Right forelimb (tissue), 1 donor: ENCODE measurements at regions not wholly inside any gene's neighbourhood (a gene's known extent, or its start where the extent isn't known, plus 50 kb on each side); places are given as distances from the start of the nearest gene placed in this dataset.
A peak's percentile ranks its signal among the peaks of the same experiment; 100 is the strongest.
"Not testable (repeated sequence)": the region's sequence is repeated elsewhere in the genome, so short reads cannot be mapped to it uniquely, and the experiment has no call there.

ENCODE experiments used
- DNase-seq: peaks from one replicate; pipeline ENCODE4 v3.0.0-alpha.2; 2018

- DNase-seq: no peak
Measured at GRCh38 chr7:102721-103120, 89.7 kb upstream of the FAM20C start.

DNA sequence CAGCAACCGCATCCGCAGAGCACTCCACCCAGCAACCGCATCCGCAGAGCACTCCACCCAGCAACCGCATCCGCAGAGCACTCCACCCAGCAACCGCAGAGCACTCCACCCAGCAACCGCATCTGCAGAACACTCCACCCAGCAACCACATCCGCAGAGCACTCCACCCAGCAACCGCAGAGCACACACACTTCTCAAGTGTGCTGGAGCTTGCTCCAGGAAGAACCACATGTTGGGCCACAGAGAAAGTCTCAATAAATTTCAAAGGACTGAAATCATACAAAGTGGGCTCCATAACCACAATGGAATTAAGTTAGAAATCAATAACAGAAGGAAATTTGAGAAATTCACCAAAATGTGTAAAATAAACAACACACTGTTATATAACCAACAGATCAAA lies 88.4 kb upstream of the FAM20C start:
- DNase-seq: not testable (repeated sequence)

GRCh38 chr7:105002-105401 lies 87.4 kb upstream of the FAM20C start:
- DNase-seq: no peak

- DNase-seq: no peak
Measured at GRCh38 chr7:106356-106755, 86.0 kb upstream of the FAM20C start.

- DNase-seq: no peak
Measured at GRCh38 chr7:107233-107632, 85.1 kb upstream of the FAM20C start.

- DNase-seq: no peak
Measured at GRCh38 chr7:107907-108306, 84.5 kb upstream of the FAM20C start.

- peak; percentile 37 for DNase-seq
Measured at GRCh38 chr7:109094-109493, 83.3 kb upstream of the FAM20C start.

DNA sequence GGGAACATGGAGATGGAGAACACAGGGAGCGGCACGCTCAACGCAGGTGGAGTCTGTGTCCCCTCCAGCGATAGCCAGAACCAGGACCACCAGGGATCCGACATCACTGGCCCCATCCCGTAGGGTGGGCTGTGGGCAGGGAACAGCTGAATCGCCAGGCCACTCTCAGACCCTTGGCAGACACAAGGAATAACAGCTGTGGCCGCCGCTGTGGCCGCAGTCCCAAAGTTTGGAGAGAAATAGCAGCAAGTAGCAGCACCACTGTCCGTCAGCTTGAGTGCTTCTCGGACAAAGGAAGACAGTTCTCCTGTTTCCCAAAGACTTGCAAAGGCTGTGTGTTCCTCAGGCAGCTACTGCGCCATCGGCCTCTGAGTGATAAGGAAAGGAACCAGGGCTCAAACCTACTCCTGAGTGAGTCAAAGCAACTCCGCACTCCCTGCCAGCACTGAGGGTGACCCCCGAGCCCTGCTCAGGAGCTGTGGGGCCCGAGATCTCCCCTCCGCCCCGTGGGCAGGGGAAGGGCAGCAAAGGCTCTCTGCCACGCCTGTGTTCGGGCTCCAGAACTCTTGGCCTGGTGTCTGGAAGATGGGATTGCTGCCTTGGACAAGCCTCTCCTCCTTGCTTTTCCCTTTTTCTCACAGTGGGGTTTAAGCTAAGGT lies 82.3 kb upstream of the FAM20C start:
- DNase-seq: no peak

- DNase-seq: no peak
Measured at GRCh38 chr7:110557-111232, 81.7 kb upstream of the FAM20C start.

- no peak for DNase-seq
Measured at GRCh38 chr7:111591-111990, 80.8 kb upstream of the FAM20C start.

DNA sequence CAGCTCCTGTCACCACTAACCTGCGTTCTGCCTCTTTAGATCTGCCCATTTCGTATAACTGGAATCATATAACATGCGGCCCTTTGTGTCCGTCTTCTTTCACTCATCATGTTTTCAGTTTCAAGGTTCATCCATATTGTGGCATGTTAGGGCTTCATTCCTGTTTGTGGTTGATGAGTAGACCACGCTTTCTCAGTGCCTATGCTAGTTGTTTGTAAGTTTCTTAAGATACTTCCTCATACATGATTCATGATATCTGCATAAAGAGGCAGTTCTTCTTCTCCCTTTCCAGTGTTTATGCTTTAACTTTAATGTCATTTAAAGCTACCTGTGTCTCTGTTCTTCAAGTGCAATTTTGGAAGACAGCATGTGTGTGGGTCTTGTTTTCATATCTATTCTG lies 79.5 kb upstream of the FAM20C start:
- DNase-seq: no peak

DNA sequence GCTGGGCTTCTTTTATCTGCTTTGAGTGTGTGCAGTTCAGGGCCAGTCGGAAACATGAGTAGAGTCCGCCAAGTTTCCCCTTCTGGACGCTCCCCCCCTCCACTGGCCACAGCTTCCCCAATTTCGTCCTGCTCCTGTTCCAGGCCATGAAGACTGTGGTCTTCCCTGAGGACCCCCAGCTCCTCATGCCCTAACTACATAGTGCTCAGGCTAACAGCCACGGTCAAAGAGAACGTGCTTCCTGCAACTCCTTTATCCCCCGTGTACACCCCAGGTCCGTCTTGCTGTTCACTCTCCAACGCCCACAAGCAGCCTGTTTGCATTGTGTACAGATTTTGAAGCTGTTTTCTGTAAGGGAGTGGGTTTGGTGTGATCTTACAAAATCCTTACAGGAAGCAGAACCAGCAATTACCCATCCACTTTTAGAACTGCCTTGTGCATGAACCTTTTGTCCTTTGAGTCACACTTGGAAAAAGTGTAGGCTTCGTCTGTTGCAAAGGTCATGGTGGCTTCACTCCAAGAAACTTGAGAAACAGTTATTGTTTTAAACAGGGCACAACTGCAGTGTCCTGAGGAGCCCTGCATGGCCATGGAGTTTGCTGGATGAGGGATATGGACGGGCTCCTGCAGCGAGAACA lies 77.0 kb upstream of the FAM20C start:
- peak; percentile 46 for DNase-seq

DNA sequence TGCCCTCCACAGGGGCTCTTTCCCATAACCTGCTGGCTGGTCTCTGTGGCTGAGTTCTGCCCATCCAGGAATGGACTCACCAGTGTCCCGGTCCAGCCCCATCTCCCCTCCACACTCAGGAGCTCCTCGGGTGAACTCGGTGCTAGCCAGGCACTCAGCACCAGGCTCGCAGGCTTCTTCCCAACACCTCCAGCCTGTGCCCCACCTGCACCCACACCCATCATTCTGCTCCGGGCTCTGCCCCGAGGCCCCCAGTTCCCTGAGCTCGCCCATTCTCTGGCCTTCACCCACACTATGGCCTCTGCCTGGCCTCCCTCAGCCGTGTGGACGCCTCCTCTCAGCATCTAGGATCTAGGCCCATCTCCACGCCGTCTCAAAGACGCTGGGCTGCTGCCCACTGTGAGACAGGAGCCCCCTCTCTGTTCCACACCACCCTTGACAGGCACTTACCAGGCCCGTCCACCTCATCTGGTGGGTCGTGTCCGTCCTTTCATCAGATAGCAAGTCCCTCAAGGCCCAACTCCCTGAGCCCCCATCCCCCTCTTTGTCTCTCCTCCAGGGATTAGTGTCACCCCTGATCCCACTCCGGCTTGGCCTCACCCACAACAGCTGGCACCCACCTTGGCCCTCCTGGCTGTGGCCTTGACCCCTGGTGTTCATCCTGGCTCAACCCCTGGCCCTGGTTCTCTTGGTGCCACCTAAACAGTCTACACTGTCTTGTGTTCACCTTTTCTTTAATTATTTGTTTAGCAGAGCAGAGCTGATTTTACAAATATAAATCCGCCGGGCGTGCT lies 76.0 kb upstream of the FAM20C start:
- DNase-seq: peak; percentile 34

- DNase-seq: peak; percentile 38
Measured at GRCh38 chr7:117836-118614, 74.3 kb upstream of the FAM20C start.

- peak; percentile 45 for DNase-seq
Measured at GRCh38 chr7:118615-119391, 73.6 kb upstream of the FAM20C start.

DNA sequence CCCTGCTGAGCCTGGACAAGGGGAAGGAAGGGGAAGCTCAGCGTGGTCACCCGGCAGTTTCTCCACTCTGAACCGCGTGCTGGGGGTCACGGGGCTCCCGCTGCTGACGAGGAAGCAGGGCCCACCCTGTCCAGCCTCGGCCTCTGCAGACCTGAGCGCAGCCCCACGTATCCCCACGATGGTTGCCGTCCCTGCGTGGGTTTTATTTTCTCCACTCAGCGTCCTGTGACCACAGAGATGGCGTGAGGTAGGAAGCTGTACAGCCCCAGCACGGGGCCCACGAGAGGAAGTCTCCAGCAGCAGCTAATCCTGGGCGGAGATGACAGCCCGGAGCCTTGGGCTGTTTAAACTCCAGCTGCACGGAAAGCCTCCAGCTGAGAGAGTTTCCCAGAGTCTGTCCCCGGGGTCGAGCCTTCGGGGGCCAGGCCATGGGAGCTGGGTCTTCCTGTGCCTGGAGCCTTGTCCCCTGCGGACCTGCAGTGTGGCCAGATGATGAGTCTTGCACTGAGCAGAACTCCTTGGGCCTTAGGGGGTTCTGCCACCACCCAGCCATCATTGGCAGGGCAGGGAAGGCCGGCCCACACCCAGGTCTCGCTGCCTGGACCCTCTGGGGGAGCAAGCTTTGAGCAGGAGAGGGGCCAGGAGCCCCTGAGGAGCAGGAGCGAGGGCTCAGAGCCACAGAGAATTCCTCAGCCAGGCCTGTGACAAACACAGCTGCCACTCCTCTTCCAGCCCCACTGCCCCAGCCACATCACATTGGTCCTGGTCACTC lies 72.8 kb upstream of the FAM20C start:
- DNase-seq: peak; percentile 76

DNA sequence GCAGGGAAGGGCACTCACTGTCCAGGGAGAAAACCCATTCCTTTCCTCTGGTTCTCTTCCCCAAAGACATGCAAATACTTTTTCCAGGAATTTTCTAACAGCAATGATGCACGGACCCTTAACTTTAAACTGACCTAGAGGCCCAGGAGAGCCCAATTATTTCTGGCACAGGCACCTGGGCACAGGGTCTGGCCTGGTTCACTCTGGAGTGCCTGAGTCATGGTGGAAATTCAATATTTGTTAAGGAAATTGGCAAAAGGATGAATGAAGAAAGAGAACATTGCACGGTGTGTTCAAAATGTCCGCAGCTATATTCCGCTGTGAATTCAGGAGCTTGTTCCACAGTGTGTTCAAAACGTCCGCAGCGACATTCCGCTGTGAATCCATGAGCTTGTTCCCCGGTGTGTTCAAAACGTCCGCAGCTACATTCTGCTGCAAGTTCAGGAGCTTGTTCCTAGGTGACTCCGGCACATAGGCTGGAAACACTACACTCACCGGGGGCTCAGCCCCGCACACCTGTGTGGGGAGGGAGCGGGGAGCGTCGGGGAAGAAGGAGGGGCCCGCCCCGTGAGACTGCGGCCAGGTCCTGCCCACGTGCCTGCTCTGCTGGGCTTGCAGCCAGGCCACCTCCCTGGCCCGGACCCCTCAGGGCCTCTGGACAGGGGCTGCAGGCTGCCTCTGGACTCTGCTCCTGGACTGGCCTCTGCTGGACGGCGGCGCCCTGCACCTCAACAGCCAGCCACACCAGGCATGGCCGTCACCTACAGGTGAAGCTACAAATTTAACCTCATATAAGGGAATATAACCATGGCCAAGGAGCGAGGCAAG lies 72.0 kb upstream of the FAM20C start:
- peak; percentile 68 for DNase-seq

DNA sequence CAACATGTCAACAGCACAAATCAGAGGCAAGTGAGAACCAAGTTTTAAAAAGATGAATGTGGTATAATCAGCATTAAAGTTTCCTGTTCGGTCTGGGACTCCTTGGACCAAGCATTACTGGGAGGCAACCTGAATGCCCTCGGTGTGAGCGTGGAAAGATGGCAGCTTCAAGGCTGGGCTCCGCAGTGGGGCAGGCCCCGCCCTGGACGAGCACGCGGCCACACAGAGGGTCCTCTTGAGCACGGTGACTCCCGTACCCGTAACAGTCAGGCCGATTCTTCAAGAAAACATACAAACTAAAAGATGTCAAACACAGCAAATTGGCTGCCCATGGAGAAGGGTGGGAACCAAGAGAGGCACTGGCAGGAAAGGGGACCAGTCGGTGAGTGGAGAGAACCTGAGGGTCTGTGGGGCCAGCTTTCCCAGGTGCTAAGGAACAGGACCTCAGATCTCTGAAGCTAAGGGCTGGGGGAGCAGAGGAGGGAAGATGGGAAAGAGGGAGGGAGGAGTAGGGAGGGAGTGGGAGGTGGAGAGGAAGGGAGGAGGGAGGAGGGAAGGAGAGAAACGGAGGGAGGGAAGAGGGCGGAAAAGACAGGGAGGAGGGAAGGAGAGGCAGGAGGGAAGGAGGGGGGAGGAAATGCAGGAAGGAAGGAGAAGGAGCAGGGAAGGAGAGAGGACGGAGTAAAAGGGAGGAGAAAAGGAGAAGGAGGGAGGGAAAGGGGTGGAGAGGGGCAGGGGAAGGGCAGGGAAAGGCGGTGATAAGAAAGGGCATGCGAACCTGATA lies 71.2 kb upstream of the FAM20C start:
- peak; percentile 44 for DNase-seq

DNA sequence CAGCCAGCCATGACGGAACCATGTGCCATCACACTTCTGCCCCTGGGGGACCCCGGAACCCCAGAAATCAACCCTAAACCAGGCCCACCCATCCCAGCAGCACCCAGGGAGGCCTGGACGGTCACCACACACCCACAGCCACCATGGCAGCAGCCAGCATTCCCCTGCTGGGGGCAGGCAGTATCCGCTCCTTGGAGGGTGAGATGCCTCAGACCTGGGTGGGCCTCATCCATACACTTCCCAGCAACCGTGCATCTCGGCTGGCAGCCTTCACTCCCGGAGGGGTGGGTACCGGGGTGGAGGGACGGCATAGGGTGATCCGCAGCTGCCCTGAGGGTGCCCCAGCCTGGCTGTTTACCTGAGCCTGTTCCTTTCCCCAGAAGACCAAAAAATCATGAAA lies 69.1 kb upstream of the FAM20C start:
- no peak for DNase-seq
